Head of caudate nucleus (tissue), 42 donors: ENCODE measurements at regions not wholly inside any gene's neighbourhood (a gene's known extent, or its start where the extent isn't known, plus 50 kb on each side); places are given as distances from the start of the nearest gene placed in this dataset.
"Not testable (repeated sequence)": the region's sequence is repeated elsewhere in the genome, so short reads cannot be mapped to it uniquely, and the experiment has no call there.

Experiments used
- DNase-seq, 42 donors: peaks; one replicate each; pipeline versions ENCODE4 v3.0.0 to v3.0.0-alpha.2; 2020 to 2021; ENCODE audit warnings: mixed read lengths in 7 of 42
- intact Hi-C: fragments of 100-400 bp; cut with DNase I; formaldehyde crosslinking; loops from one replicate; pipeline ENCODE4 v1.15.0; 2022

- intact Hi-C loops = no loop called here
- no peak for DNase-seq
Observed at GRCh38 chr15:24733659-24734058, 58.1 kb downstream of the NPAP1 start.

GRCh38 chr15:24734396-24734795 lies 58.8 kb downstream of the NPAP1 start:
- intact Hi-C loops = no loop called here
- no peak for DNase-seq

DNA sequence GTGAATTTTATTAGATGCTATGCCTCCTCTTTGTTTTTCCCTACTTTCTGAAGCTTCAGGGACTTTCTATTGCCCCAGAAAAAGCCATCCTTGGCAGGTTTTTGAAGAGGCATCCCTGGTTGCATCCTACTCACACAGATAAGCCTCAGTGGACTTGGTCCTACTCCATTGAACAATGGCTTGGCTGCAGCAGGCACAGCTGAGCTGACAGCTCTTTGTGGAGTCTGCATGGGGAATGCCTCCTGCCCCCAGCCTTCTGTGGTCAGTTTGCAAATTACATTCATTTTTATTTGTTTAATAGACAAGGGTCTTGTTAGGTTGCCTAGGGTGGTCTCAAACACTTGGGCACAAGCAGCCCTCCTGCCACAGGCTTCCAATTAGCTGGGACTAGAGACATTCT lies 69.7 kb downstream of the NPAP1 start:
- DNase-seq = no peak
- intact Hi-C loops = no loop called here

DNA sequence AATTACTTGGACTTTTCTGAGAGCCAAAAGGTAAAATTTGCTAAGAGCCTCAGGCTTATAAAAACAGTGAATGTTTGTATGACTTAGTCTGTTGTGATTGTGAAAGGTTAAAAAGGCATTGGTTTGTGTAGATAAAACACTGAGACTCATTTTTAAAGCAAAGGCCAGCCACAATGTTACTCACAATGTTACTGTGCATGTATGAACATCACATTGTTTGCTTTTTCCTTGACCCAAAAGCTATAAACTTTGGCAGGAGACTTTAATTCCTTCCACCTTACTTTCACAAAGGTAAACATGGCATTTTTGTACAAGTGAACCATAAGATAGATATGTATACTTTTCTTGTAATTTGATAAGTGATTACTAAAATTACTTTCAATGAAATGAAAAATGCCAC lies 70.5 kb downstream of the NPAP1 start:
- DNase-seq = no peak
- intact Hi-C loops = no loop called here

- intact Hi-C loops = no loop called here
- no peak for DNase-seq
Observed at GRCh38 chr15:24747376-24747775, 71.8 kb downstream of the NPAP1 start.

GRCh38 chr15:24748812-24749439 lies 73.4 kb downstream of the NPAP1 start:
- DNase-seq = no peak
- intact Hi-C loops = no loop called here

DNA sequence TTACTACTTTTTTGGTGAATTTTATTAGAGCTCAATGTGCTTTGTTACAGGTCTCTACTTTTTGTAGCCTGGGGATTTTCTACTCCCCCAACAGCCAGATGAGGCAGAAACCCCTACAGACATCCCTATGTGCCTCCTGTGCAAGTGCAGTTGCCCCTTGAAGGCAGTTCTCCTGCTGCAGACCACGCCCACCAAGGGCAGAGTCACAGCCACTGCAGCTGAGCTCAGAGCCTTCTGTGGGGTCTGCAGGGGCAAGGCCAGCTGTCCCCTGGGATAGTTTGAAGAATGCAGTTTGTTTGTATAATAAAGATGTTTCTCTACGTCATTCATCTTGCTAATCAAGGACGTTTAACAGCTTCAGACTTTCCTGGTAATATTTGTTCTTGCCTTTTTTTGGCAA lies 76.8 kb downstream of the NPAP1 start:
- intact Hi-C loops = no loop called here
- no peak for DNase-seq

- DNase-seq = no peak
- intact Hi-C loops = no loop called here
Observed at GRCh38 chr15:24756101-24756500, 80.5 kb downstream of the NPAP1 start.

- DNase-seq = no peak
Observed at GRCh38 chr15:24760066-24760465, 84.5 kb downstream of the NPAP1 start.

DNA sequence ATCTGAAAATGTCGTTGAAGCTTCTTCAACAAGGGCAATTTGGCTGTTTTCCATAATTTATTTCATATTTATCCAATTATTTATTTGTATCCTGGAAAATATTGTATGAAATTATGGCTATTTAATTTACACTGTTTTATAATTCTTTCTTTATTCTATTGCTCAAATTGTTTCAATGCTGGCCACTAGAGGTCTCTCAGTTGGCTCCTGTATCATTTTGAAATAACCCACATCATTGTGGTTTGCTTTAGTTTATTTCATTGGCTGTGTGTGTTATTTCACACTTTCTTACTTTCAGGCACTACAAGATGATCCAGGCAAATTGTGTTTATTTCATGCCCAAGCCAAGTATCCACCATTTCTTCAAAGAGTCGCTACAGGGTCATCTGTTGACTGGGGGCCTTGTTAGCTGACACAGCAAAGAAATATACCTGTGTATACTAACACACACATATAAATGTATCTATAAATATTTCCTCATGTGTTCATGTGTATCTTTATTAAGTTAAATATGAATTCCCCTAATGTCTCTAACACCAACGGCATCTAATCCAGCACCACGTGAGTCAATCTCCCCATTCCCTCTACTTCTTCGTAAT lies 86.2 kb downstream of the NPAP1 start:
- DNase-seq = peak in 1 of 42 donors; percentile 11
- intact Hi-C loops = no loop called here

More at GRCh38 chr15:24760066-24760465, 84.5 kb downstream of the NPAP1 start:
- intact Hi-C loops = no loop called here

GRCh38 chr15:24763891-24764290 lies 88.3 kb downstream of the NPAP1 start:
- intact Hi-C loops = no loop called here
- no peak for DNase-seq

DNA sequence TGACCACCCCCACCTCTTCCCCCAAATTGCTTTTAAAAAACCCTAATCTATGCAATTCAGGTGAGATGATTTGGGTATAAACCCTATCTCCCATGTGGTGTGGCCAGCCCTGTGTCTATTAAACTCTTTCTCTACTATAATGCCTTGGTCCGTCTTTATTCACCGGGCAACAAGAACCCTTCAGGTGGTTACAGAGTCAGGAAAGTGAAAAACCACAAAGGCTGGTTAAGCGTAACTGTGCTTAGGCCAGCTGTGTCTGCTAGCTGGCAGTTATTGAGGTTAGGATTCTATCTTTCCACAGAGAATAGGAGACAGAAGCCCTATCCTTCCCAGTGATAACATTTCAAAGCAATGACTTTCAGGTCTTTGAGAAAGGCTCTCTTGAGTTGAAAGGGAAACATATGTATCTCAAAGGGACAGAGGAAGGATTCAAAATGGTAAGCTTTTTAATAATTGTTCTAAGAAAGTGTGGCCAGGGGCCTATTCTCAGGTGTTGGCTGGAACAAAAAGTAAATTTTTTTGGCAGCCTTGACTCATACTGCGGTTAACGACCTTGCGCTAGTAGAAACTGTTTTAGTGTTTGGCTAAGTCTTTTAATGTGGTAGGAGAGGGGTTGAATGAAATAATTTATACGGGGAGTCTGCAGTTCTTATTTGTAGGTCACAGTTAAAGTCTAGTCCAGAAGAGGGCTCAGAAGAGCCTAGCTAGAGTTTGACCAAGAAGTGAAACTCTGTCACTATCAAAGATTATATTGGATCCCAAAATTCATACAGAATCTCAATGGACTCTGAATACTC lies 89.0 kb downstream of the NPAP1 start:
- DNase-seq = no peak
- intact Hi-C loops = no loop called here

DNA sequence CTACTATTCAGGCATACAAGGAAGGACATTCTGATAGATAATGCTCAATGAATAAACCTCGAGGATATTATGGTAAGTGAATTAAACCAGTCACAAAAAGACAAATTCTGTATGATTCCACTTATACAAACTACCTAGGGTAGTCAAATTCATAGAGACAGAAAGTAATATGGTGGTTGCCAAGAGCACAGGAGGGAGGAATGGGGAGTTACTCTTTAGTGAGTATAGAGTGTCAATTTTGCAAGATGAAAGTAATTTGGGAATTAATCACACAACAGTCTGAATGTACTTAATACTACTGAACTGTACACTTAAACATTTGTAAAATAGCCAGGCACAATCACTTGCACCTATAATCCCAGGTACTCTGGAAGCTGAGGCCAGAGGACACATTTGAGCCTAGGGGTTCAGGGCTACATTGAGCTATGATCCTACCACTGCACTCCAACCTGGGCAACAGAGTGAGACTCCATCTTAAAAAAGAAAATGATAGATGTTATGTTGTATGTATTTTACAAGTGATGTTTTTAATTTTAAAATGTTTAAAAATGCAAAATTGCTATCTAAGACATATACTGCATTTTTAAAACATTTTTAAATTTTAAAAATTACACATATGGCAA lies 91.0 kb downstream of the NPAP1 start:
- intact Hi-C loops = no loop called here
- no peak for DNase-seq

DNA sequence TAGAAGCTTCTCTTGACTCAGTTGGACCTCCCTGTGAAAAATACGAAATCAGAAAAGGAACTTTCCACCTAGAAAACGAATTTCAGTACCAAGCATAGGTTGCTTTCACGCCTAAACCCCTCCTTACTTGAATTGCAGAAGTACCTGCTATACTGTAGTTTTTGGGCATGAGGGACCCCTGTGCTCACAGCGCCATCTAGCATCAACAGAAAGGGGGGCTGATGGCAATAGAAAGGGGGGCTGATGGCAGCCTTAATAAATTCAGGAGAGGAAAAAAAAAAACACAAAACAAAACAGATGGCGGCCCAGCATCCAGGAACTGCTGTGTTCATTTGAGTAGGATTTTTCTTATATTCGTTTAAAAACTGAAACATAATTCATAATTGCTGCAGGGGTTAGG lies 96.7 kb downstream of the NPAP1 start:
- intact Hi-C loops = no loop called here
- no peak for DNase-seq

DNA sequence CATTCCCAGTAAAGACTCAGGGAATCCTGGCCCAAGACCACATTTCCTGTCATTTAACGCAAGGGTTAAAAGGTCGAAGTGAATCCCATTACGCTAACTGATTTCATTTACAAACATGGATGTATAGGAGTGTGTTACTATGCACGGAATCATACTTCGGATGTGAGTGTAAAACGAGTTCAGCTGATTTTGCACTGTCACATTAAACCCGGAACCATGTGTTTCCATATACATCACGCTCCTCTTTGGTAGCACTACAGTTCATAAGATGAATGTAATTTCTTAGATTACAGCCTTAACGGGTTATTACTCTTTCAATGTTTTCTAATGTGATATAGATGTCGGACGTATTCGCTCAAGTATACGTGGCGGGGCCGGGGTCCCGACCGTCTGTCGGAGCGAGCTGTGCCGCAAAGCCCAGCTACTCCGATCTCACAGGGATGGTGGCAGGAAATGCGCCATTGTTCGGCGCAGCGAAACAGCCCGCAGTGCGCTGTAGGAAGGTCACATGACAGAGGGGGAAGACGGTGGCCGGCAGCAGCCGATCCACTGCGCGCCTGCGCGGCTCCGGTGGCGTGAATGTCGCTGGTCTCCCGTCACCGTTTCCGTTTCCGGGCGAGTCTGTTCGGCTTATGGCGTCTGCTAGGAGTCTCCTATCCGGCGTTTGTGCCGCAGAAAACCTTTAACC lies 97.3 kb downstream of the NPAP1 start:
- peak; percentile 32 to 91 (median 77) for DNase-seq
- intact Hi-C loops = no loop called here

GRCh38 chr15:24777307-24777706 lies 101.7 kb downstream of the NPAP1 start:
- intact Hi-C loops = no loop called here
- DNase-seq = no peak

GRCh38 chr15:24784506-24784905 lies 108.9 kb downstream of the NPAP1 start:
- no peak for DNase-seq
- intact Hi-C loops = no loop called here

GRCh38 chr15:24786347-24786746 lies 110.8 kb downstream of the NPAP1 start:
- intact Hi-C loops = no loop called here
- DNase-seq = no peak

GRCh38 chr15:24802624-24803023 lies 127.0 kb downstream of the NPAP1 start:
- intact Hi-C loops, DNase-seq: not testable (repeated sequence)

DNA sequence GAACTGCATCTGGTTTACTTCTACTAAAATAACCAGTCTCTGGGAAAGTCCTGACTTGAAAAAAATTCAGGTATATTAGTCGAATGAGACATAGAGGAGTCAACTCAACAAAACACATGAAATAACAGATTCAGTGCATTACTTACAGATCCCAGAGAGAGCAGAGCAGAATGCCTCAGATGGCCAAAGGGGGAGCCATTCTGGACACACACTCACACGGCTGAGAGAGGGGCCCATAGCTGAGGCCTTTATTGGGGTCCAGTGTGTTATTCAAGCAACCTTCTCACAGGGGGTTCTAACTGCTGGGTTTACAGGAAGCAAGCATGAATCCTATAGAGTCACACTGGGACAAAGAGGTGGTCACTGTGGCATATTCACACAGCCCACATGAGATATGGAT lies 135.1 kb upstream of the SNRPN start:
- intact Hi-C loops = no loop called here
- DNase-seq = no peak
